ENCODE measurements at regions not wholly inside any gene's neighbourhood (a gene's known extent, or its start where the extent isn't known, plus 50 kb on each side); places are given as distances from the start of the nearest gene placed in this dataset.

- Mint-ChIP-seq H3K4me1 (ENCODE audit: low read depth) (peaks cover 12% of the 10 kb centered on the region), H3K4me3 (no peak overlapping the region), H3K27ac (no peak overlapping the region), H3K36me3 (ENCODE audit: low read depth) (no peaks in the 10 kb centered on the region), H3K9me3 (peaks cover 15% of the 10 kb centered on the region), H3K27me3 (ENCODE audit: low read depth) (no peaks in the 10 kb centered on the region)
- CTCF ChIA-PET = interaction anchor here (0.6 to 1.3 kb wide), 3 partner anchors 8 to 47 kb away, joined by 3 to 5 read pairs (median 3); no protein-coding TSS in a partner anchor
- DNase-seq = no peak
- intact Hi-C loops (cut with micrococcal nuclease) = no loop called here
These were observed 125.8 kb upstream of the NCOR2 start for GRCh38 chr12:124693111-124693723.

GRCh38 chr12:124692443-124692842 lies 125.0 kb upstream of the NCOR2 start:
- no peaks in the 10 kb centered on the region for H3K36me3 Mint-ChIP-seq (ENCODE audit: low read depth)
- no peak for DNase-seq
- peaks cover 15% of the 10 kb centered on the region for H3K9me3 Mint-ChIP-seq
- CTCF ChIA-PET = interaction anchor here (0.6 kb wide), 1 partner anchor 47 kb away, joined by 3 read pairs; no protein-coding TSS in a partner anchor
- no peaks in the 10 kb centered on the region for H3K27me3 Mint-ChIP-seq (ENCODE audit: low read depth)
- no peak overlapping the region for H3K4me3 Mint-ChIP-seq
- no peak overlapping the region for H3K27ac Mint-ChIP-seq
- intact Hi-C loops (cut with micrococcal nuclease) = no loop called here
- peaks cover 20% of the 10 kb centered on the region for H3K4me1 Mint-ChIP-seq (ENCODE audit: low read depth)

- Mint-ChIP-seq H3K27ac (no peak overlapping the region), H3K9me3 (peaks cover 15% of the 10 kb centered on the region), H3K27me3 (ENCODE audit: low read depth) (no peaks in the 10 kb centered on the region), H3K36me3 (ENCODE audit: low read depth) (no peaks in the 10 kb centered on the region), H3K4me1 (ENCODE audit: low read depth) (peaks cover 25% of the 10 kb centered on the region), H3K4me3 (no peak overlapping the region)
- intact Hi-C loops (cut with micrococcal nuclease) = no loop called here
- CTCF ChIA-PET = no interaction called here
- DNase-seq = no peak
These were observed 124.0 kb upstream of the NCOR2 start for GRCh38 chr12:124691429-124691828.

- H3K9me3 Mint-ChIP-seq = peaks cover 15% of the 10 kb centered on the region
- CTCF ChIA-PET = no interaction called here
- H3K4me1 Mint-ChIP-seq (ENCODE audit: low read depth) = peaks cover 33% of the 10 kb centered on the region
- H3K36me3 Mint-ChIP-seq (ENCODE audit: low read depth) = no peaks in the 10 kb centered on the region
- no peak overlapping the region for H3K4me3 Mint-ChIP-seq
- no peaks in the 10 kb centered on the region for H3K27me3 Mint-ChIP-seq (ENCODE audit: low read depth)
- no peak overlapping the region for H3K27ac Mint-ChIP-seq
- DNase-seq = no peak
- intact Hi-C loops (cut with micrococcal nuclease) = no loop called here
These were observed 122.2 kb upstream of the NCOR2 start for GRCh38 chr12:124689631-124690030.

- no peak overlapping the region for H3K4me3 Mint-ChIP-seq
- H3K27ac Mint-ChIP-seq = no peak overlapping the region
- CTCF ChIA-PET = no interaction called here
- DNase-seq = no peak
- H3K9me3 Mint-ChIP-seq = peaks cover 15% of the 10 kb centered on the region
- H3K4me1 Mint-ChIP-seq (ENCODE audit: low read depth) = peaks cover 32% of the 10 kb centered on the region
- no peaks in the 10 kb centered on the region for H3K27me3 Mint-ChIP-seq (ENCODE audit: low read depth)
- no peaks in the 10 kb centered on the region for H3K36me3 Mint-ChIP-seq (ENCODE audit: low read depth)
- intact Hi-C loops (cut with micrococcal nuclease) = no loop called here
These were observed 121.1 kb upstream of the NCOR2 start for GRCh38 chr12:124688356-124688992.

GRCh38 chr12:124687917-124688316 lies 120.5 kb upstream of the NCOR2 start:
- Mint-ChIP-seq H3K27ac (no peak overlapping the region), H3K4me1 (ENCODE audit: low read depth) (peaks cover 32% of the 10 kb centered on the region), H3K9me3 (peaks cover 12% of the 10 kb centered on the region), H3K27me3 (ENCODE audit: low read depth) (no peaks in the 10 kb centered on the region), H3K36me3 (ENCODE audit: low read depth) (no peaks in the 10 kb centered on the region), H3K4me3 (no peak overlapping the region)
- peak; percentile 52 for DNase-seq
- intact Hi-C loops (cut with micrococcal nuclease) = no loop called here
- CTCF ChIA-PET = no interaction called here

- no peak overlapping the region for H3K27ac Mint-ChIP-seq
- intact Hi-C loops (cut with micrococcal nuclease) = no loop called here
- DNase-seq = peak; percentile 7
- no peaks in the 10 kb centered on the region for H3K27me3 Mint-ChIP-seq (ENCODE audit: low read depth)
- H3K9me3 Mint-ChIP-seq = peaks cover 10% of the 10 kb centered on the region
- CTCF ChIA-PET = no interaction called here
- H3K4me3 Mint-ChIP-seq = no peak overlapping the region
- H3K4me1 Mint-ChIP-seq (ENCODE audit: low read depth) = peaks cover 32% of the 10 kb centered on the region
- no peaks in the 10 kb centered on the region for H3K36me3 Mint-ChIP-seq (ENCODE audit: low read depth)
These were observed 119.9 kb upstream of the NCOR2 start for GRCh38 chr12:124687174-124687902.

- no peaks in the 10 kb centered on the region for H3K27me3 Mint-ChIP-seq (ENCODE audit: low read depth)
- CTCF ChIA-PET = no interaction called here
- H3K27ac Mint-ChIP-seq = no peak overlapping the region
- intact Hi-C loops (cut with micrococcal nuclease) = no loop called here
- DNase-seq = no peak
- H3K36me3 Mint-ChIP-seq (ENCODE audit: low read depth) = no peaks in the 10 kb centered on the region
- no peak overlapping the region for H3K4me3 Mint-ChIP-seq
- H3K4me1 Mint-ChIP-seq (ENCODE audit: low read depth) = peaks cover 32% of the 10 kb centered on the region
- H3K9me3 Mint-ChIP-seq = peaks cover 4% of the 10 kb centered on the region
These were observed 119.2 kb upstream of the NCOR2 start for GRCh38 chr12:124686370-124687173.

GRCh38 chr12:124685689-124686369 lies 118.4 kb upstream of the NCOR2 start:
- Mint-ChIP-seq H3K9me3 (no peaks in the 10 kb centered on the region), H3K36me3 (ENCODE audit: low read depth) (no peaks in the 10 kb centered on the region), H3K4me3 (no peak overlapping the region), H3K4me1 (ENCODE audit: low read depth) (peaks cover 34% of the 10 kb centered on the region), H3K27me3 (ENCODE audit: low read depth) (no peaks in the 10 kb centered on the region), H3K27ac (no peak overlapping the region)
- intact Hi-C loops (cut with micrococcal nuclease) = no loop called here
- no peak for DNase-seq
- CTCF ChIA-PET = no interaction called here

- peak; percentile 7 for DNase-seq
- CTCF ChIA-PET = no interaction called here
- Mint-ChIP-seq H3K36me3 (ENCODE audit: low read depth) (no peaks in the 10 kb centered on the region), H3K9me3 (no peaks in the 10 kb centered on the region), H3K4me1 (ENCODE audit: low read depth) (peaks cover 34% of the 10 kb centered on the region), H3K27ac (no peak overlapping the region), H3K27me3 (ENCODE audit: low read depth) (no peaks in the 10 kb centered on the region), H3K4me3 (no peak overlapping the region)
- intact Hi-C loops (cut with micrococcal nuclease) = no loop called here
These were observed 117.7 kb upstream of the NCOR2 start for GRCh38 chr12:124684971-124685688.

GRCh38 chr12:124684496-124684895 lies 117.1 kb upstream of the NCOR2 start:
- intact Hi-C loops (cut with micrococcal nuclease) = no loop called here

More at GRCh38 chr12:124684496-124684895, 117.1 kb upstream of the NCOR2 start:
- Mint-ChIP-seq H3K27ac (no peak overlapping the region), H3K9me3 (no peaks in the 10 kb centered on the region), H3K4me3 (no peak overlapping the region), H3K4me1 (ENCODE audit: low read depth) (peaks cover 34% of the 10 kb centered on the region), H3K27me3 (ENCODE audit: low read depth) (no peaks in the 10 kb centered on the region), H3K36me3 (ENCODE audit: low read depth) (no peaks in the 10 kb centered on the region)
- CTCF ChIA-PET = no interaction called here
- no peak for DNase-seq

Data from activated naive CD4-positive, alpha-beta T cell treated with anti-CD3 and anti-CD28 coated beads for 36 hours (primary cell).